Upper lobe of left lung (tissue), 6 donors: ENCODE measurements at regions not wholly inside any gene's neighbourhood (a gene's known extent, or its start where the extent isn't known, plus 50 kb on each side); places are given as distances from the start of the nearest gene placed in this dataset.

Source experiments
- ATAC-seq, 2 donors: fragments of 200-7000 bp; cut with Tn5 transposase; one replicate each; pipeline ENCODE4 v1.9.1; 2022; ENCODE audit warnings: mild to moderate bottlenecking in 2 of 2, moderate library complexity in 2 of 2; ENCODE audit not compliant: low FRiP score in 2 of 2
- DNase-seq, 2 donors: peaks; one replicate each; pipeline ENCODE4 v3.0.0-alpha.2; 2019 to 2020
- H3K27ac ChIP-seq, 4 donors: fragments of 200-600 bp; sonication (generic); one replicate each; pipeline ENCODE4 v1.5.1; 2016 to 2019
- H3K27me3 ChIP-seq, 4 donors: fragments of 200-600 bp; sonication (generic); one replicate each; pipeline ENCODE4 v1.5.1; 2017 to 2019
- H3K36me3 ChIP-seq, 4 donors: fragments of 200-600 bp; sonication (generic); one replicate each; pipeline ENCODE4 v1.5.1; 2016 to 2019
- H3K4me1 ChIP-seq, 4 donors: fragments of 200-600 bp; sonication (generic); one replicate each; pipeline ENCODE4 v1.5.1; 2018 to 2019
- H3K4me3 ChIP-seq, 4 donors: fragments of 200-600 bp; sonication (generic); one replicate each; pipeline ENCODE4 v1.5.1; 2017 to 2019; ENCODE audit warnings: mild to moderate bottlenecking in 2 of 4, moderate library complexity in 1 of 4
- H3K9me3 ChIP-seq, 4 donors: fragments of 200-600 bp; sonication (generic); one replicate each; pipeline ENCODE4 v1.5.1; 2018 to 2019
- EP300 ChIP-seq, 4 donors: sonication (generic); formaldehyde crosslinking; IDR thresholded peaks; one replicate each; pipeline ENCODE4 v1.5.1; 2017; ENCODE audit warnings: antibody characterized with exemption in 4 of 4, control low read depth in 2 of 4
- POLR2A ChIP-seq, 4 donors: fragments of 450-650 bp; IDR thresholded peaks; one replicate each; pipeline ENCODE4 v1.5.1; 2016 to 2017; ENCODE audit warnings: antibody characterized with exemption in 4 of 4, mild to moderate bottlenecking in 2 of 4
- POLR2AphosphoS5 ChIP-seq, 2 donors: sonication (generic); formaldehyde crosslinking; IDR thresholded peaks; one replicate each; pipeline ENCODE4 v1.5.1; 2017; ENCODE audit warnings: antibody characterized with exemption in 2 of 2
- WGBS, 2 donors: methylation state at CpG; one replicate each; pipeline ENCODE4 v1.1.5; 2017 to 2018; 5-methylcytosine and 5-hydroxymethylcytosine counted together
- TF ChIP-seq, protein P1 (sequence below), 6 experiments: fragments of 450-650 bp in 4 of 6; fragments of 200-600 bp in 2 of 6; sonication (generic) in 2 of 6; IDR thresholded peaks; one replicate each; pipeline ENCODE4 v1.5.1; 2016 to 2019; ENCODE audit warnings: antibody characterized with exemption in 6 of 6
- donor health status: DM: no; HTN: no; CAD: no; lungs with moderate emphysema.
- donor health status: DM: no; HTN: yes; CAD: no; lungs with severe emphysema.

DNA sequence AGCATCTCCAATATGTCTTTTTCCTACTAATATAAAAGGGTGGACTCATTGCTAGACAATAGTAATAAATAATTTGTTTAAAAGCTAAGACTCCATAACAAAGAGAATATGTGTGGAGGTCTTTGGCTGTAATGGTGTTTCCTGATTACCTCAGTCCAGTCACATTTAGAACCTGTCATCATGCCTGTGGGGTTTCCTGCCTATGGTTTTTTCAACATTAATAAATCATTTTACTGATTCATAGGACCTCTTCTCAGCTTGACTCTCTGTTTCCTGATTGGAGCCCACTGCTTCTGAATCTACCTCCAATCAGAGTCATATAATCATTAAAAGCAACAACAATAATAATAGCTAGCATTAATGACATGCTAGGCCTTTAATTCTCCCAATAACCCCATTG lies 52.4 kb upstream of the GNAI1 start:
- DNase-seq: no peak
- Histone ChIP-seq H3K27me3 (no peaks in the 10 kb centered on the region), H3K9me3 (no peaks in the 10 kb centered on the region), H3K4me1 (peaks cover 0 to 5% (median 0%) of the 10 kb centered on the region in 4 donors), H3K36me3 (no peaks in the 10 kb centered on the region), H3K4me3 (no peak overlapping the region), H3K27ac (no peak overlapping the region)
- TF ChIP-seq, protein P1, sequence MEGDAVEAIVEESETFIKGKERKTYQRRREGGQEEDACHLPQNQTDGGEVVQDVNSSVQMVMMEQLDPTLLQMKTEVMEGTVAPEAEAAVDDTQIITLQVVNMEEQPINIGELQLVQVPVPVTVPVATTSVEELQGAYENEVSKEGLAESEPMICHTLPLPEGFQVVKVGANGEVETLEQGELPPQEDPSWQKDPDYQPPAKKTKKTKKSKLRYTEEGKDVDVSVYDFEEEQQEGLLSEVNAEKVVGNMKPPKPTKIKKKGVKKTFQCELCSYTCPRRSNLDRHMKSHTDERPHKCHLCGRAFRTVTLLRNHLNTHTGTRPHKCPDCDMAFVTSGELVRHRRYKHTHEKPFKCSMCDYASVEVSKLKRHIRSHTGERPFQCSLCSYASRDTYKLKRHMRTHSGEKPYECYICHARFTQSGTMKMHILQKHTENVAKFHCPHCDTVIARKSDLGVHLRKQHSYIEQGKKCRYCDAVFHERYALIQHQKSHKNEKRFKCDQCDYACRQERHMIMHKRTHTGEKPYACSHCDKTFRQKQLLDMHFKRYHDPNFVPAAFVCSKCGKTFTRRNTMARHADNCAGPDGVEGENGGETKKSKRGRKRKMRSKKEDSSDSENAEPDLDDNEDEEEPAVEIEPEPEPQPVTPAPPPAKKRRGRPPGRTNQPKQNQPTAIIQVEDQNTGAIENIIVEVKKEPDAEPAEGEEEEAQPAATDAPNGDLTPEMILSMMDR (IDR thresholded peaks at IDR 0.05): no peak
- no peak for TF ChIP-seq POLR2A (IDR thresholded peaks at IDR 0.05)
- no peak for TF ChIP-seq POLR2AphosphoS5 (IDR thresholded peaks at IDR 0.05)
- TF ChIP-seq EP300 (IDR thresholded peaks at IDR 0.05): no peak
- ATAC-seq: no peak

- no peak overlapping the region for H3K27ac ChIP-seq
- H3K9me3 ChIP-seq: no peaks in the 10 kb centered on the region
- peak overlapping the region in 1 of 4 donors; percentile 46 for H3K4me3 ChIP-seq
- peaks cover 0 to 5% (median 0%) of the 10 kb centered on the region in 4 donors for H3K4me1 ChIP-seq
- DNase-seq (no peak), ATAC-seq (no peak)
- no peaks in the 10 kb centered on the region for H3K36me3 ChIP-seq
- TF ChIP-seq, protein P1 (IDR thresholded peaks at IDR 0.05): no peak
- TF ChIP-seq POLR2AphosphoS5 (IDR thresholded peaks at IDR 0.05) (no peak), EP300 (IDR thresholded peaks at IDR 0.05) (no peak)
- 80 to 90% methylated on average over 3 of the region's 3 CpGs for WGBS, 2 donors
- no peaks in the 10 kb centered on the region for H3K27me3 ChIP-seq
Measured at GRCh38 chr7:80078886-80079285, 55.7 kb upstream of the GNAI1 start.

DNA sequence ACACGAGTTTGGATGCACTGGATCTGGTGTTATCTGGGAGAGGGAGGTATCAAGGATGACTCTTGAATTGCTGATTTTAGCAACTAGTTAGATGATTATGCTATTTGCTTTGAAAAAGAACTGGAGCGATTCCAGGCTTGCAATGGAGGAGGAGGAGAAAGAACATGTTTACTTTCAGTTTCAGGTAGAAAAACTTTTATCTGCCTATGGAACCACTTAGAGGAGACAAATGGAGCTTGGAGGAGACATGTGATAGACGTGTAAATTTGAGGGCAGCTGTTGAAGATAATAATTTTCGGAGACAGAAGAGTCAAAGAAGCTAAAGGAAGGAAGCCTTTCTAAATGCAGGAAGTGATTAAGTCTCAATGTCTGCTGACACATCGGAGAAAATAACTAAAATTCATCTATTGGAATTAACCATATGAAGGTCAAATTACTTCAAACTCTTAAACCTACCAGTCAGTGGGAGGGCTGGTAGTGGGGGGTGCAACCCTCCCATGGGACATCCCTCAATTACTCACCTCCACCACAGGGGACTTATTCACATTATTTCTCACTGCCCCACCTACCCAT lies 56.4 kb upstream of the GNAI1 start:
- H3K4me3 ChIP-seq: peak overlapping the region in 3 of 4 donors; percentile 19 to 46 (median 42)
- no peaks in the 10 kb centered on the region for H3K36me3 ChIP-seq
- DNase-seq: no peak
- 7 to 13% methylated on average over 5 of the region's 5 CpGs for WGBS, 2 donors
- H3K4me1 ChIP-seq: peaks cover 0 to 5% (median 0%) of the 10 kb centered on the region in 4 donors
- ATAC-seq: peak in 1 of 2 donors; percentile 29
- TF ChIP-seq POLR2AphosphoS5 (IDR thresholded peaks at IDR 0.05) (no peak), POLR2A (IDR thresholded peaks at IDR 0.05) (no peak), EP300 (IDR thresholded peaks at IDR 0.05) (no peak)
- TF ChIP-seq, protein P1 (IDR thresholded peaks at IDR 0.05): no peak
- no peaks in the 10 kb centered on the region for H3K27me3 ChIP-seq
- no peaks in the 10 kb centered on the region for H3K9me3 ChIP-seq
- H3K27ac ChIP-seq: no peak overlapping the region

- 23 to 51% methylated on average over 2 of the region's 2 CpGs for WGBS, 2 donors
- no peaks in the 10 kb centered on the region for H3K36me3 ChIP-seq
- DNase-seq: no peak
Measured at GRCh38 chr7:80070391-80070790, 64.2 kb upstream of the GNAI1 start.

More at GRCh38 chr7:80070391-80070790, 64.2 kb upstream of the GNAI1 start:
- TF ChIP-seq POLR2AphosphoS5 (IDR thresholded peaks at IDR 0.05): no peak
- TF ChIP-seq EP300 (IDR thresholded peaks at IDR 0.05): no peak
- TF ChIP-seq POLR2A (IDR thresholded peaks at IDR 0.05): no peak
- TF ChIP-seq, protein P1 (IDR thresholded peaks at IDR 0.05): no peak
- Histone ChIP-seq H3K27me3 (no peaks in the 10 kb centered on the region), H3K4me1 (no peaks in the 10 kb centered on the region), H3K27ac (no peak overlapping the region), H3K9me3 (peaks cover 0 to 10% (median 8%) of the 10 kb centered on the region in 4 donors), H3K4me3 (no peak overlapping the region)
- ATAC-seq: no peak
